ENCODE measurements at regions not wholly inside any gene's neighbourhood (a gene's known extent, or its start where the extent isn't known, plus 50 kb on each side); places are given as distances from the start of the nearest gene placed in this dataset.
"Not testable (repeated sequence)": the region's sequence is repeated elsewhere in the genome, so short reads cannot be mapped to it uniquely, and the experiment has no call there.

DNA sequence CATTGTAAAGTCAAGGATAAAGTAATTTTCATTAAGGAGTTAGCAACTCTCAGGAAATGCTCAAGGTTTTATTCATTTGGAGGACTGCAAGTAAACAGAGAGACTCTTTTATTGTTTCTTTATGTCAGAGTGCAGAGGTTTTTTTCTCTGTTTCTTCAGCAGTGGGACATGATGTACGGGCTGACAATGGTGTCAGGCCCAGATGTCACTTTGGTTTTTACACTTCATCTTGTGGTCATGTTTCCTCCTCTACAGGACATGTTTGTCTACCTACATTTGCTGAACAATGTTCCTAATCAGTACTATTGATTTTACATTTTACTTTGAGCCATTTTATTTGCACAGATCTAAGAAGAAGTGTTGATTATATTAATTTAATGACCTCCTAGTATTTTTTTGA, 72.8 kb upstream of the PARP8 start:
- DNase-seq (ENCODE audit: low read depth), result no peak

DNA sequence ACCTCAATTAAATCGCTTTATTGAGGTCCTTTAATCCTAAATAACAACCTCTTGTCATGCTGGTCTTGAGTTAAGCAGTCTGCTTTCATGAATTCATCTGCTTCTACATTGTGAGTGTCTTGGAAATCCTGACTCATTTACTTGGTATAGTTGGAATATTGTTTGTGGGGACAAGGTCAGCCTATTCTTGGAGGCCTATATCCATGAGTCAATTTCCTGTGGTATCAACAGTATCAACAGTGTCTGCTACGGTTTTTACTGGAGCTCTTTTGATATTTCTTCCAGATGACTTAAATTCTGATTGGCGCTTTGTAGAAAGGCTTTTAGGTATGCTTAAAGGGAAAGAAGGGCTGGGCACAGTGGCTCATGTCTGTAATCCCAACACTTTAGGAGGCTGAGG, 71.2 kb upstream of the PARP8 start:
- no peak overlapping the region for H3K4me3 ChIP-seq (ENCODE audit: low read depth, low read length)
- TF ChIP-seq, protein P1, sequence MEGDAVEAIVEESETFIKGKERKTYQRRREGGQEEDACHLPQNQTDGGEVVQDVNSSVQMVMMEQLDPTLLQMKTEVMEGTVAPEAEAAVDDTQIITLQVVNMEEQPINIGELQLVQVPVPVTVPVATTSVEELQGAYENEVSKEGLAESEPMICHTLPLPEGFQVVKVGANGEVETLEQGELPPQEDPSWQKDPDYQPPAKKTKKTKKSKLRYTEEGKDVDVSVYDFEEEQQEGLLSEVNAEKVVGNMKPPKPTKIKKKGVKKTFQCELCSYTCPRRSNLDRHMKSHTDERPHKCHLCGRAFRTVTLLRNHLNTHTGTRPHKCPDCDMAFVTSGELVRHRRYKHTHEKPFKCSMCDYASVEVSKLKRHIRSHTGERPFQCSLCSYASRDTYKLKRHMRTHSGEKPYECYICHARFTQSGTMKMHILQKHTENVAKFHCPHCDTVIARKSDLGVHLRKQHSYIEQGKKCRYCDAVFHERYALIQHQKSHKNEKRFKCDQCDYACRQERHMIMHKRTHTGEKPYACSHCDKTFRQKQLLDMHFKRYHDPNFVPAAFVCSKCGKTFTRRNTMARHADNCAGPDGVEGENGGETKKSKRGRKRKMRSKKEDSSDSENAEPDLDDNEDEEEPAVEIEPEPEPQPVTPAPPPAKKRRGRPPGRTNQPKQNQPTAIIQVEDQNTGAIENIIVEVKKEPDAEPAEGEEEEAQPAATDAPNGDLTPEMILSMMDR (conservative IDR thresholded peaks at IDR 0.05; ENCODE audit: low read depth, low read length), result no peak
- peak; percentile 95 for DNase-seq (ENCODE audit: low read depth)

More for the DNA sequence above, 72.8 kb upstream of the PARP8 start:
- H3K4me3 ChIP-seq (ENCODE audit: low read depth, low read length), result no peak overlapping the region
- TF ChIP-seq, protein P1 (conservative IDR thresholded peaks at IDR 0.05; ENCODE audit: low read depth, low read length), result no peak

DNA sequence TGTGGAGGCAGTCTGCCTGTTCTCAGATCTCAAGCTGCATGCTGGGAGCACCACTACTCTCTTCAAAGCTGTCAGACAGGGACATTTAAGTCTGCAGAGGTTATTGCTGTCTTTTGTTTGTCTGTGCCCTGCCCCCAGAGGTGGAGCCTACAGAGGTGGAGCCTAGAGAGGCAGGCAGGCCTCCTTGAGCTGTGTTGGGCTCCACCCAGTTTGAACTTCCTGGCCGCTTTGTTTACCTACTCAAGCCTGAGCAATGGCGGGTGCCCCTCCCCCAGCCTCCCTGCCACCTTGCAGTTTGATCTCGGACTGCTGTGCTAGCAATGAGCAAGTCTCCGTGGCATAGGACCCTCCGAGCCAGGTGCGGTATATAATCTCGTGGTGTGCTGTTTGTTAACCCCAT, 64.9 kb upstream of the PARP8 start:
- DNase-seq (ENCODE audit: low read depth); H3K4me3 ChIP-seq (ENCODE audit: low read depth, low read length): not testable (repeated sequence)

DNA sequence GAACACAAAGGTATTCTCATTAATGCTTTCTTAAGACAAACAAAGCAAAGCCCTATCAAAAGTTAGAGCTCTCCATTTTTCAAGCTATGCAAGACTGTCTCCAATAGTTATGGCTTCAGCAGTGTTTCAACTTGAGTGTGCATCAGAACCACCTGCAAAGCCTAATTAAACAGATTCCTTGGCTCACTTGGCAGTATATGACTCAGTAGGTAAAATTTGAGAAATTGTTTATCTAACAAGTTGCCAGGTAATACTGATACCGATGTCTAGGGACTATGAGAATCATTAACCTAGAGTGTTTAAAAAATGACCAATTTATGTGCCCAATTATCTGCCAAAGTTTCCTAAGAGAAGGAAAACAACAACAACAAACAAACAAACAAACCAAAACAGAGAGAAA, 60.3 kb upstream of the PARP8 start:
- H3K4me3 ChIP-seq (ENCODE audit: low read depth, low read length), result no peak overlapping the region
- DNase-seq (ENCODE audit: low read depth), result no peak
- TF ChIP-seq, protein P1 (conservative IDR thresholded peaks at IDR 0.05; ENCODE audit: low read depth, low read length), result no peak

DNA sequence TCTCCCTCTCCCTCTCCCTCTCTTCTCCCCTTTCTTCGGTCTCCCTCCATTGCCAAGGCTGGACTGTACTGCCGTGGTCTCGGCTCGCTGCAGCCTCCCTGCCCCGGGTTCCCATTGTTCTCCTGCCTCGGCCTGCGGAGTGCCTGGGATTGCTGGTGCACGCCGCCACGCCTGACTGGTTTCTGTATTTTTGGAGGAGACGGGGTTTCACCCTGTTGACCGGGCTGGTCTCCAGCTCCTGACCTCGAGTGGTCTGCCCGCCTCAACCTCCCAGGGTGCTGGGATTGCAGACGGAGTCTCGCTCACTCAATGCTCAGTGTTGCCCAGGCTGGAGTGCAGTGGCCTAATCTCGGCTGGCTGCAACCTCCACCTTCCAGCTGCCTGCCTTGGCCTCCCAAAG, 59.0 kb upstream of the PARP8 start:
- DNase-seq (ENCODE audit: low read depth); H3K4me3 ChIP-seq (ENCODE audit: low read depth, low read length): not testable (repeated sequence)

DNA sequence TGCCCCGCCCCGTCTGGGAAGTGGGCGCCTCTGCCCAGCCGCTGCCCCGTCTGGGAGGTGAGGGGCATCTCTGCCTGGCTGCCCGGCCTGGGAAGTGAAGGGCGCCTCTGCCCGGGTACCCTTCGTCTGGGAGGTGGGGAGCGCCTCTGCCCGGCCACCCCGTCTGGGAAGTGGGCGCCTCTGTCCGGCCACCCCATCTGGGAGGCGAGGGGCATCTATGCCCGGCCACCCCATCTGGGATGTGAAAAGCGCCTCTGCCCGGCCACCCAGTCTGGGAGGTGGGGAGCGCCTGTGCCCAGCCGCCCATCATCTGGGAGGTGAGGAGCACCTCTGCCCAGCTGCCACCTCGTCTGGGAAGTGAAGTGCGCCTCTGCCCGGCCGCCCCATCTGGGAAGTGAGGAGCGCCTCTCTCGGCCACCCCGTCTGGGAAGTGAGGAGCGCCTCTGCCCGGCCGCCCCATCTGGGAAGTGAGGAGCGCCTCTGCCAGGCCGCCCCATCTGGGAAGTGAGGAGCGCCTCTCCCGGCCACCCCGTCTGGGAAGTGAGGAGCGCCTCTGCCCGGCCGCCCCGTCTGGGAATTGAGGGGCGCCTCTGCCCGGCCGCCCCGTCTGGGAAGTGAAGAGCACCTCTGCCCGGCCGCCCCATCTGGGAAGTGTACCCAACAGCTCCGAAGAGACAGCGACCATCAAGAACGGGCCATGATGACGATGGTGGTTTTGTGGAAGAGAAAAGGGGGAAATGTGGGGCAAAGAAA, 58.3 kb upstream of the PARP8 start:
- not testable (repeated sequence) for DNase-seq (ENCODE audit: low read depth); H3K4me3 ChIP-seq (ENCODE audit: low read depth, low read length)

DNA sequence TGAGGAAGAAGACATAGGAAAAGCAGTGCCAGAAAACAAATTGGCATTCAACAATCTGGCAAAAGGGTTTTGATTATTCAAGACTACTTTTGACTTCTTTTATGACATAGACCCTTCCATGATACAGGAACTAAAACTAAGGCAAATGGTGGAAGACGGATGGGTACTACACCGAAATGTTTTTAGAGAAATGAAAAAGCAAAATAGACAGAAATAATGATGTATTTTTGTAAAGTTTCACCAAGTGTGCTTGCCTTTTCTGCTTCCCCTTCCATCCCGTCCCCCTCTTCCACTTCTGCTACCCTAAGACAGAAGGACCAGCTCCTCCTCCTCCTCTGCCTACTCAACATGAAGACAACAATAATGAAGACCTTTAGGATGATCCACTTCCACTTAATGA, 53.4 kb upstream of the PARP8 start:
- not testable (repeated sequence) for H3K4me3 ChIP-seq (ENCODE audit: low read depth, low read length)

More for the DNA sequence above, 53.4 kb upstream of the PARP8 start:
- not testable (repeated sequence) for DNase-seq (ENCODE audit: low read depth)

Measured in choroid plexus epithelial cell (primary cell).